HL-60 (cell line): ENCODE measurements at regions not wholly inside any gene's neighbourhood (a gene's known extent, or its start where the extent isn't known, plus 50 kb on each side); places are given as distances from the start of the nearest gene placed in this dataset.

Source experiments
- GABPA ChIP-seq: IDR thresholded peaks from 2 replicates; pipeline ENCODE4 v1.6.1; 2012; ENCODE audit warnings: low read depth
- POLR2AphosphoS5 ChIP-seq: IDR thresholded peaks from 2 replicates; pipeline ENCODE4 v1.6.1; 2012; ENCODE audit warnings: low read depth
- SPI1 ChIP-seq: IDR thresholded peaks from 2 replicates; pipeline ENCODE4 v1.6.1; 2012; ENCODE audit warnings: low read depth, mild to moderate bottlenecking, borderline replicate concordance
- TF ChIP-seq, protein P1 (sequence below): IDR thresholded peaks from one replicate; pipeline ENCODE4 v1.5.1; 2011; ENCODE audit warnings: low read length, control low read depth, inconsistent platforms; ENCODE audit not compliant: insufficient read depth
- TF ChIP-seq, protein P2 (sequence below): IDR thresholded peaks from 2 replicates; pipeline ENCODE4 v1.6.1; 2012; ENCODE audit warnings: low read depth; ENCODE audit not compliant: insufficient replicate concordance

DNA sequence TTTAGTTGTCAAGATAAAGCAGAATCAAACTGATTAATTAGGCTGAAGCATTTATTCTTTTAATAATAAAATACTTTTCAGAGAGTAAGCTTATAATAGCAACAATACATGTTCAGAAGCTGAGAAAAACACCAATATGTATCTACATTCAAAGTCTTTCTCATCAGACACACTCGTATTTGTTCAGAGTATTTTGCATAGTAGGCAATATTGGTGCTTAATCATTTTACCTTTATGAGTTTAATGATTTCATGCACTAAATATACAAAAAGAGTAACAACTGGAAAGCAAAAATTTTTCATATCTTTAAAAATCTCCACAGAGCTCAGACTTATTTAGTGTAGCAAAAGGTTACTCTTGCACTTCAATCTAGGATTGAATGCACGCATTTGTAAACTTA is 313.9 kb downstream of the ZEB2 start:
- TF ChIP-seq, protein P1, sequence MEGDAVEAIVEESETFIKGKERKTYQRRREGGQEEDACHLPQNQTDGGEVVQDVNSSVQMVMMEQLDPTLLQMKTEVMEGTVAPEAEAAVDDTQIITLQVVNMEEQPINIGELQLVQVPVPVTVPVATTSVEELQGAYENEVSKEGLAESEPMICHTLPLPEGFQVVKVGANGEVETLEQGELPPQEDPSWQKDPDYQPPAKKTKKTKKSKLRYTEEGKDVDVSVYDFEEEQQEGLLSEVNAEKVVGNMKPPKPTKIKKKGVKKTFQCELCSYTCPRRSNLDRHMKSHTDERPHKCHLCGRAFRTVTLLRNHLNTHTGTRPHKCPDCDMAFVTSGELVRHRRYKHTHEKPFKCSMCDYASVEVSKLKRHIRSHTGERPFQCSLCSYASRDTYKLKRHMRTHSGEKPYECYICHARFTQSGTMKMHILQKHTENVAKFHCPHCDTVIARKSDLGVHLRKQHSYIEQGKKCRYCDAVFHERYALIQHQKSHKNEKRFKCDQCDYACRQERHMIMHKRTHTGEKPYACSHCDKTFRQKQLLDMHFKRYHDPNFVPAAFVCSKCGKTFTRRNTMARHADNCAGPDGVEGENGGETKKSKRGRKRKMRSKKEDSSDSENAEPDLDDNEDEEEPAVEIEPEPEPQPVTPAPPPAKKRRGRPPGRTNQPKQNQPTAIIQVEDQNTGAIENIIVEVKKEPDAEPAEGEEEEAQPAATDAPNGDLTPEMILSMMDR: no peak
- no peak for TF ChIP-seq POLR2AphosphoS5
- TF ChIP-seq GABPA: no peak
- TF ChIP-seq, protein P2, sequence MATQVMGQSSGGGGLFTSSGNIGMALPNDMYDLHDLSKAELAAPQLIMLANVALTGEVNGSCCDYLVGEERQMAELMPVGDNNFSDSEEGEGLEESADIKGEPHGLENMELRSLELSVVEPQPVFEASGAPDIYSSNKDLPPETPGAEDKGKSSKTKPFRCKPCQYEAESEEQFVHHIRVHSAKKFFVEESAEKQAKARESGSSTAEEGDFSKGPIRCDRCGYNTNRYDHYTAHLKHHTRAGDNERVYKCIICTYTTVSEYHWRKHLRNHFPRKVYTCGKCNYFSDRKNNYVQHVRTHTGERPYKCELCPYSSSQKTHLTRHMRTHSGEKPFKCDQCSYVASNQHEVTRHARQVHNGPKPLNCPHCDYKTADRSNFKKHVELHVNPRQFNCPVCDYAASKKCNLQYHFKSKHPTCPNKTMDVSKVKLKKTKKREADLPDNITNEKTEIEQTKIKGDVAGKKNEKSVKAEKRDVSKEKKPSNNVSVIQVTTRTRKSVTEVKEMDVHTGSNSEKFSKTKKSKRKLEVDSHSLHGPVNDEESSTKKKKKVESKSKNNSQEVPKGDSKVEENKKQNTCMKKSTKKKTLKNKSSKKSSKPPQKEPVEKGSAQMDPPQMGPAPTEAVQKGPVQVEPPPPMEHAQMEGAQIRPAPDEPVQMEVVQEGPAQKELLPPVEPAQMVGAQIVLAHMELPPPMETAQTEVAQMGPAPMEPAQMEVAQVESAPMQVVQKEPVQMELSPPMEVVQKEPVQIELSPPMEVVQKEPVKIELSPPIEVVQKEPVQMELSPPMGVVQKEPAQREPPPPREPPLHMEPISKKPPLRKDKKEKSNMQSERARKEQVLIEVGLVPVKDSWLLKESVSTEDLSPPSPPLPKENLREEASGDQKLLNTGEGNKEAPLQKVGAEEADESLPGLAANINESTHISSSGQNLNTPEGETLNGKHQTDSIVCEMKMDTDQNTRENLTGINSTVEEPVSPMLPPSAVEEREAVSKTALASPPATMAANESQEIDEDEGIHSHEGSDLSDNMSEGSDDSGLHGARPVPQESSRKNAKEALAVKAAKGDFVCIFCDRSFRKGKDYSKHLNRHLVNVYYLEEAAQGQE: no peak
- TF ChIP-seq SPI1: no peak
